GM18505 (cell line): ENCODE measurements at regions not wholly inside any gene's neighbourhood (a gene's known extent, or its start where the extent isn't known, plus 50 kb on each side); places are given as distances from the start of the nearest gene placed in this dataset.

Experiments used
- ATAC-seq: cut with Tn5 transposase; IDR thresholded peaks from one replicate; pipeline ENCODE4 v1.9.1; 2021; ENCODE audit not compliant: unreplicated experiment
- POLR2A ChIP-seq: IDR thresholded peaks from 4 replicates; pipeline ENCODE4 v1.6.1; 2011; ENCODE audit warnings: borderline replicate concordance; ENCODE audit not compliant: insufficient read depth, insufficient read length; ENCODE audit errors: extremely low read depth

GRCh38 chr12:125889742-125890141, 824.5 kb downstream of the AACS start:
- no peak for ATAC-seq
- TF ChIP-seq POLR2A = no peak

GRCh38 chr12:125890366-125890905, 825.2 kb downstream of the AACS start:
- ATAC-seq = no peak
- TF ChIP-seq POLR2A = no peak

- ATAC-seq = no peak
- TF ChIP-seq POLR2A = no peak
These were observed 825.7 kb downstream of the AACS start for GRCh38 chr12:125890971-125891370.

- TF ChIP-seq POLR2A = no peak
- ATAC-seq = no peak
These were observed 827.0 kb downstream of the AACS start for GRCh38 chr12:125892276-125892675.

- ATAC-seq = no peak
- no peak for TF ChIP-seq POLR2A
These were observed 837.8 kb downstream of the AACS start for GRCh38 chr12:125902991-125903390.

GRCh38 chr12:125907351-125907750, 842.1 kb downstream of the AACS start:
- no peak for TF ChIP-seq POLR2A
- ATAC-seq = no peak

- ATAC-seq = no peak
- TF ChIP-seq POLR2A = no peak
These were observed 854.7 kb downstream of the AACS start for GRCh38 chr12:125919856-125920470.

- no peak for TF ChIP-seq POLR2A
- ATAC-seq = no peak
These were observed 857.1 kb downstream of the AACS start for GRCh38 chr12:125922330-125922729.

GRCh38 chr12:125936502-125936901, 871.3 kb downstream of the AACS start:
- TF ChIP-seq POLR2A = no peak
- no peak for ATAC-seq

GRCh38 chr12:125944446-125944845, 879.2 kb downstream of the AACS start:
- no peak for TF ChIP-seq POLR2A
- no peak for ATAC-seq

- no peak for TF ChIP-seq POLR2A
- no peak for ATAC-seq
These were observed 884.2 kb downstream of the AACS start for GRCh38 chr12:125949471-125949870.

GRCh38 chr12:125954362-125954761, 889.1 kb downstream of the AACS start:
- TF ChIP-seq POLR2A = no peak
- no peak for ATAC-seq

GRCh38 chr12:125956186-125956585, 891.0 kb downstream of the AACS start:
- TF ChIP-seq POLR2A = no peak
- ATAC-seq = no peak

GRCh38 chr12:125966641-125967040, 901.4 kb downstream of the AACS start:
- no peak for ATAC-seq
- TF ChIP-seq POLR2A = no peak

- TF ChIP-seq POLR2A = no peak
- no peak for ATAC-seq
These were observed 903.2 kb downstream of the AACS start for GRCh38 chr12:125968413-125968812.

- no peak for ATAC-seq
These were observed 906.7 kb downstream of the AACS start for GRCh38 chr12:125971981-125972380.

GRCh38 chr12:125978286-125978685, 913.1 kb downstream of the AACS start:
- no peak for ATAC-seq
- no peak for TF ChIP-seq POLR2A

More at GRCh38 chr12:125971981-125972380, 906.7 kb downstream of the AACS start:
- no peak for TF ChIP-seq POLR2A
